ENCODE measurements at regions not wholly inside any gene's neighbourhood (a gene's known extent, or its start where the extent isn't known, plus 50 kb on each side); places are given as distances from the start of the nearest gene placed in this dataset.
"Not testable (repeated sequence)": the region's sequence is repeated elsewhere in the genome, so short reads cannot be mapped to it uniquely, and the experiment has no call there.

DNA sequence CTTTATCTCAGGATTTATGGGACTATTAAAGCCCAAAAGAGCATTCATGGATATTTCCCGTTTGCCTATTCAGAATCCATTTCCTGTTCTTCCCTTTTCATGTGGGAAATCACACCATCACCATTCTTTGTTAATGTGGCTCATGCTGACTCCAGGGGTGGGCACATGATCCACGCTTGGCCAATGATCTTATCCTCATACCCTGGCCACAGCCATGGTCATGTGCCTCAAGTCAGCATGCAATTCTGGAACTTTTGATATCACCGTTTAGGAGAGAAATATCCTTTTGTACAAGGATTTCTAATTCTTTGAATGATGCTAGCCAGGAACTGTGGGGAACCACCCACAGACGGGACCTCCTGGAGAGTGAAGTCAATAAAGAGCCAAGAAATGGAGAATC lies 272.2 kb downstream of the PRELID2 start:
- no peak for DNase-seq

DNA sequence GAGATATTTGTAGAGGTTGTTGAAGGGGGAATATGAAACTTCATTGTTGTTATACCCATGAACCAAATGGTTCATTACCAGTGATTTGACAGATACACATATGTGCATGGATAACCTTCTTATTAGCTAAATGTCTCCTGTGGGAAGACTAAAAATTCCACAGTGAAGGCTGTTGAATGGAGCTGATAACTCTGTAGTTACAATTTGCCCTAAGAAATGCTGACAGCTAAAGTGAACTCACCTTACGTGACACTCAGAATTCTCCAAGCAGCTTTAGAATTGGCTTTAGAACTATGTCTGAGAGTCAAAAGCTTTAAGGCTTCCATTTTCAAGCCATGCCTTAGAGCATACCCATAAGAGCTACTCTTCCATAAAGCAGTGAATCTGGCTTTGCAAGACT lies 276.9 kb downstream of the PRELID2 start:
- DNase-seq: no peak

GRCh38 chr5:145557345-145557744 lies 277.8 kb downstream of the PRELID2 start:
- no peak for DNase-seq

GRCh38 chr5:145554399-145554798 lies 280.7 kb downstream of the PRELID2 start:
- DNase-seq: no peak

GRCh38 chr5:145553177-145553576 lies 282.0 kb downstream of the PRELID2 start:
- no peak for DNase-seq

GRCh38 chr5:145551714-145552113 lies 283.4 kb downstream of the PRELID2 start:
- DNase-seq: no peak

DNA sequence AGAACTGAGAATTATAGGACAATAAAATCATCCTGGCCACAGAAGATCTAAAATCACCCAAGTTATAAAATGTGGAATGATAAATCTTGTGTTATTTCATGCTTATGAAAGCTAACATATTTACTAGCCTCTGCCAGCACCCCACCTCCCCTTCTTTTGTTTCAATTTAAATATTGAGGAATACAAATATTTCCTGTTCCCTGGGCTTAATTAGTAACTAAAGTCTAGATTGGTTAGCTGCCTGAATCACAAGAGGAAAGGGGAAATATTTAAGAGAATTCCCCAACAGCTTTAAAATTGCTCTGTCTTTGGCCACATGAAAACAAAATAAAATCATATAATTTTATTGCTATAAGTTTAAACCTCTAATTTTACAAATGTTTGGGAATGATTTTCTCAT lies 287.0 kb downstream of the PRELID2 start:
- no peak for DNase-seq

- DNase-seq: peak in 1 of 2 experiments; percentile 34
Observed at GRCh38 chr5:145544401-145544800, 290.7 kb downstream of the PRELID2 start.

DNA sequence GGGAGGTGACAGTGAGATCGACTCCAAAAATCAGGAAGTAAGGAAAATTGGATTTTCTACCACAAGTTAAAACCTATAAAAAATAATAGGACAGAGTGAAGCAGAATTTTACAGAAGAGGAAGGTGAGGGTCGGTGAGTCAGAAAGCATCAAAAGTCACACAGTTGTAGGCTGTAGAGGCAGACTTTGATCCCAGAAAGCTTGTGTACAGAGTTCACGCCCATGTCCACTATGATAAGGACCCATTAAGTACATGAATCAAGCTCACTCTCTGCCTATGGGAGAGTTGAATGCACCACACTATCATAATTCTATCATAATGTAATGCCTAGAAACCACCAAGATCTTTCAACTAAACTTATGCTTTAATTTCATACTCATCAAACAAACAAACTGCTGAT lies 291.2 kb downstream of the PRELID2 start:
- no peak for DNase-seq

DNA sequence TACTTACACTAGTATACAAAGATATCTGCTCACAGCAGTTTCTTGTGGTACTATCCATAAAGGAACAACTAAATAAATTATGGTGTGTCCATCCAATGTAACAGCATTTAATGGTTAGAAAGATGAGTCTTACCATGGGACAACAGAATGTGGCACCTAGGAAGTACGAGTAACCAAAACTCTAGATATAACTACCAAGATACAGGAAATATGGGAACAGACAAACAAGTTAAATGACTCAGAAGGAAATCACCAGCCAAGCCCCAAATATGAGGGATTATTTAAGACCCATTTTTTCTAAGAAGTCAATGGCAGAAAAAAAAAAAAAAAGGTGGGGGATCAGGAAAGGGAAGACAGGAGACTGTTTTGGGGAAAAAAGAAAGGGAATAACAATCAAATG lies 294.8 kb downstream of the PRELID2 start:
- no peak for DNase-seq

- DNase-seq: no peak
Observed at GRCh38 chr5:145539201-145539600, 295.9 kb downstream of the PRELID2 start.

DNA sequence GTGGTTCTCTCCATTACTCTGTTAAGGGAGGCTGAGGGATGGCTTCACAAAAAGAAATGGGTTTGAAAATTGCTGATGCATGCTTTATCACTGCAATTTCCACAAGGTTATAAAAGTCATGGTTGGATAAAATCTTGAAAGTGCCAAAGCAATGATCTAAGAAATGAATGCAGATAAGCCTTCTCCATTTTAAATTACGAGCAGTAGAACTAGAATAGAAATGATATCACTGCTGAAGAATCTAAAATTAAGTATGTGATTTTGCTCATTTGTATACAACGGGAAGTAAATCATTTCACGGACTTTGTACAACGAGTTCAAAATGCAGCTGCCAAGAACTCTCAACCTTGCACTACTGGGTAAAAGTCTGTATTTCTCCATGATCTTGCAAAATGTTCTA lies 299.0 kb downstream of the PRELID2 start:
- no peak for DNase-seq

- DNase-seq: no peak
Observed at GRCh38 chr5:145531038-145531734, 304.0 kb downstream of the PRELID2 start.

GRCh38 chr5:145521523-145521922 lies 313.6 kb downstream of the PRELID2 start:
- no peak for DNase-seq

DNA sequence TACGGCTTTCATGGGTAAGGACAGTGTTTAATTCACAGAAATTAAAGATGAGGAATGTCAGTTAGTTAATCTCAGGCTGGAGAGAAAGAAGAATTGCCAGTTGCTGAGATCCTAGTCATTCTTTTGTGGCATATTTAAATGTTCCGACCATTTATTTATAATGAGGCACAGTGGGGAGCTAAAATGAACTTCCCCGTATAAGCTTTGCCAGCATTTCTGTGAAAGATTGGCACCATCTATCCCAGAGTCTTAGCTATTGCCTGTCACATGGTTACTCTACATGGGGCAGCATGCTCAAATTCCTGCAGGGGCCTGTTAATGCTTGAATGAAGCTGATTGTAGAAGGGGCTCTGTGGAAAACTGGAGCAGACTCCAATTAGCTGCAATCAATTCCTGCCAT lies 314.1 kb downstream of the PRELID2 start:
- no peak for DNase-seq

DNA sequence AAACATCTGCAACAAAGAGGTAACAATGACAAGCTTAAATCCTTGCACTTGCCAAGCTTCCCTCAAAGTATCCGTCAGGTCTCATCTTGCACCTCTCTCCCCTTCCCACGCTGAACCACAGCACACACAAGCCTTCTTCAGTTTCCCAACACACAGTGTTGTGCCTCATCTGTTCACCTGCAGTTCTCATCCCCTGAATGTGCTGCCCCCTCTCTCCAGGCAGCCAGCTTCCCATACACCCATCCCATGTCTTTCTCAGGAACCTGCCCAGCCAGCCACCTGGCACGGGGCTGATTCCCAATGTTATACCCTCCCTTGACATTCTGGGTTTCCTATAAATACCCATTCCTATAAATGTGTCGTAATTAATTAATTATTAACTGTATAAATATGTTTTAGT lies 314.8 kb downstream of the PRELID2 start:
- no peak for DNase-seq

- DNase-seq: not testable (repeated sequence)
Observed at GRCh38 chr5:145517588-145517987, 317.6 kb downstream of the PRELID2 start.

GRCh38 chr5:145511351-145511750 lies 323.8 kb downstream of the PRELID2 start:
- DNase-seq: no peak

DNA sequence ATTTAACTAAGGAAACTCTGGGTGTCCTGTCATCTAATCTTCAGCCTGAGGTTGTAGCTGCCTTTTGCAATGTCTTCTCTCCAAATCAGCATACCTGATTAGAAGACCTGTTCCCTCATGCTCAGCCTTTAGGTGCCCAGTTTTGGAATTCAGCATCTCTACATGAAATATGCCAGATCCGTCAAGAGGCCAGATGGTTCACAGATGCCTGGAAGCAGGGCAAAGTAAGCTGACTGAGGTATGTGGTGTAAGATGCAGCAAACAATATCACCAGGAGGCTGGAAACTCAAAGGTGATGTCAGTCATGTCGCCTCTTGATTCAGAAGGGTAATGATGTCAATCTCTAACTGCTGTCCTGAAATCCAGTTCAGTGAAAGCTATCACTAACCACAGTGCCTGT lies 324.4 kb downstream of the PRELID2 start:
- peak in 1 of 2 experiments; percentile 61 for DNase-seq

GRCh38 chr5:145510324-145510723 lies 324.8 kb downstream of the PRELID2 start:
- no peak for DNase-seq

GRCh38 chr5:145509336-145510136 lies 325.6 kb downstream of the PRELID2 start:
- DNase-seq: no peak

- DNase-seq: peak; percentile 1 to 53
Observed at GRCh38 chr5:145506185-145506850, 328.8 kb downstream of the PRELID2 start.

GRCh38 chr5:145502906-145503305 lies 332.2 kb downstream of the PRELID2 start:
- DNase-seq: no peak

GRCh38 chr5:145500710-145501109 lies 334.4 kb downstream of the PRELID2 start:
- no peak for DNase-seq
